Hepatocyte (in vitro differentiated cells): ENCODE measurements at regions not wholly inside any gene's neighbourhood (a gene's known extent, or its start where the extent isn't known, plus 50 kb on each side); places are given as distances from the start of the nearest gene placed in this dataset.

Experiments used
- DNase-seq: peaks from one replicate; pipeline ENCODE4 v3.0.0-alpha.2; 2016; ENCODE audit warnings: low spot score
- H2AFZ ChIP-seq: fragments of 200-600 bp; sonication (generic); 2 replicates; pipeline ENCODE4 v1.6.0; 2016; ENCODE audit warnings: antibody characterized with exemption, mild to moderate bottlenecking
- H3K27ac ChIP-seq: fragments of 200-600 bp; sonication (generic); 2 replicates; pipeline ENCODE4 v1.5.1; 2016; ENCODE audit warnings: mild to moderate bottlenecking
- H3K27me3 ChIP-seq: fragments of 200-600 bp; sonication (generic); 2 replicates; pipeline ENCODE4 v1.6.1; 2016
- H3K36me3 ChIP-seq: fragments of 200-600 bp; sonication (generic); replicated peaks from 2 replicates; pipeline ENCODE4 v1.5.1; 2016; ENCODE audit warnings: low read depth; ENCODE audit not compliant: insufficient read depth
- H3K4me1 ChIP-seq: fragments of 200-600 bp; sonication (generic); 2 replicates; pipeline ENCODE4 v1.5.1; 2016; ENCODE audit warnings: mild to moderate bottlenecking, moderate library complexity; ENCODE audit not compliant: insufficient read depth
- H3K4me2 ChIP-seq: fragments of 200-600 bp; sonication (generic); 2 replicates; pipeline ENCODE4 v1.6.0; 2016
- H3K4me3 ChIP-seq: fragments of 200-600 bp; sonication (generic); 2 replicates; pipeline ENCODE4 v1.5.1; 2016; ENCODE audit warnings: mild to moderate bottlenecking
- H3K79me2 ChIP-seq: fragments of 200-600 bp; sonication (generic); 2 replicates; pipeline ENCODE4 v1.6.0; 2017; ENCODE audit warnings: mild to moderate bottlenecking
- H3K9me2 ChIP-seq: fragments of 200-600 bp; sonication (generic); replicated peaks from 2 replicates; pipeline ENCODE4 v1.6.0; 2017; ENCODE audit warnings: mild to moderate bottlenecking; ENCODE audit not compliant: insufficient read depth
- H3K9me3 ChIP-seq: fragments of 200-600 bp; sonication (generic); 2 replicates; pipeline ENCODE4 v1.5.1; 2016; ENCODE audit warnings: low read depth, mild to moderate bottlenecking
- H4K20me1 ChIP-seq: fragments of 200-600 bp; sonication (generic); 2 replicates; pipeline ENCODE4 v1.6.0; 2016; ENCODE audit warnings: mild to moderate bottlenecking; ENCODE audit not compliant: insufficient read depth, poor library complexity, severe bottlenecking
- CTCF ChIP-seq: fragments of 200-600 bp; sonication (generic); IDR thresholded peaks from 2 replicates; pipeline ENCODE4 v1.5.1; 2016; ENCODE audit warnings: antibody characterized with exemption, mild to moderate bottlenecking; ENCODE audit not compliant: poor library complexity
- EZH2 ChIP-seq: fragments of 200-600 bp; sonication (generic); IDR thresholded peaks from 2 replicates; pipeline ENCODE4 v1.6.1; 2016; ENCODE audit warnings: antibody characterized with exemption, mild to moderate bottlenecking, borderline replicate concordance
- EZH2phosphoT487 ChIP-seq: fragments of 200-600 bp; sonication (generic); IDR thresholded peaks from one replicate; pipeline ENCODE4 v1.6.1; 2018; ENCODE audit warnings: antibody characterized with exemption, mild to moderate bottlenecking, low read depth, moderate library complexity; ENCODE audit not compliant: unreplicated experiment, severe bottlenecking
- WGBS: methylation state at CpG from one replicate; pipeline ENCODE4 v1.1.6; 2016; ENCODE audit warnings: low lambda C conversion rate; ENCODE audit errors: missing lambda C conversion rate; 5-methylcytosine and 5-hydroxymethylcytosine counted together

GRCh38 chr4:149956678-149957077 lies 121.6 kb upstream of the DCLK2 start:
- 93% methylated on average over 3 of the region's 3 CpGs for WGBS
- Histone ChIP-seq H3K79me2 (no peaks in the 10 kb centered on the region), H3K27ac (no peak overlapping the region), H3K4me1 (no peaks in the 10 kb centered on the region), H3K4me3 (no peak overlapping the region), H3K9me3 (no peaks in the 10 kb centered on the region), H3K36me3 (no peaks in the 10 kb centered on the region), H3K27me3 (no peaks in the 10 kb centered on the region), H2AFZ (no peak overlapping the region), H3K4me2 (no peak overlapping the region), H4K20me1 (no peaks in the 10 kb centered on the region), H3K9me2 (no peaks in the 10 kb centered on the region)
- TF ChIP-seq CTCF: no peak
- TF ChIP-seq EZH2: no peak
- TF ChIP-seq EZH2phosphoT487: no peak
- DNase-seq: no peak

- Histone ChIP-seq H3K36me3 (no peaks in the 10 kb centered on the region), H3K9me3 (no peaks in the 10 kb centered on the region), H3K4me1 (peaks cover 10% of the 10 kb centered on the region), H4K20me1 (no peaks in the 10 kb centered on the region), H3K79me2 (no peaks in the 10 kb centered on the region), H2AFZ (no peak overlapping the region), H3K9me2 (no peaks in the 10 kb centered on the region), H3K27ac (peak overlapping the region; percentile 85), H3K27me3 (no peaks in the 10 kb centered on the region), H3K4me3 (no peak overlapping the region), H3K4me2 (peak overlapping the region; percentile 21)
- 70% methylated on average over 5 of the region's 5 CpGs for WGBS
- peak; percentile 45 for DNase-seq
- TF ChIP-seq CTCF: no peak
- TF ChIP-seq EZH2phosphoT487: no peak
- no peak for TF ChIP-seq EZH2
Measured at GRCh38 chr4:149961876-149962597, 116.2 kb upstream of the DCLK2 start.

GRCh38 chr4:149964001-149964796 lies 114.0 kb upstream of the DCLK2 start:
- Histone ChIP-seq H3K27ac (peak overlapping the region; percentile 85), H3K4me2 (peak overlapping the region; percentile 21), H3K79me2 (no peaks in the 10 kb centered on the region), H3K27me3 (no peaks in the 10 kb centered on the region), H3K9me3 (no peaks in the 10 kb centered on the region), H3K4me1 (peaks cover 10% of the 10 kb centered on the region), H3K9me2 (no peaks in the 10 kb centered on the region), H3K36me3 (no peaks in the 10 kb centered on the region), H2AFZ (no peak overlapping the region), H3K4me3 (no peak overlapping the region), H4K20me1 (no peaks in the 10 kb centered on the region)
- 92% methylated on average over 8 of the region's 8 CpGs for WGBS
- DNase-seq: no peak
- no peak for TF ChIP-seq EZH2phosphoT487
- no peak for TF ChIP-seq CTCF
- TF ChIP-seq EZH2: no peak
